Sigmoid colon (tissue), 6 donors: ENCODE measurements at regions not wholly inside any gene's neighbourhood (a gene's known extent, or its start where the extent isn't known, plus 50 kb on each side); places are given as distances from the start of the nearest gene placed in this dataset.
"Not testable (repeated sequence)": the region's sequence is repeated elsewhere in the genome, so short reads cannot be mapped to it uniquely, and the experiment has no call there.

Experiments
- DNase-seq: peaks from one replicate; pipeline ENCODE4 v3.0.0-alpha.2; 2019
- H3K27ac ChIP-seq, 4 donors: fragments of 200-600 bp; sonication (generic); one replicate each; pipeline ENCODE4 v1.5.1; 2016 to 2019; ENCODE audit warnings: mild to moderate bottlenecking in 1 of 4
- H3K27me3 ChIP-seq, 3 donors: fragments of 200-600 bp; sonication (generic); one replicate each; pipeline ENCODE4 v1.5.1; 2019; ENCODE audit warnings: mild to moderate bottlenecking in 1 of 3
- H3K36me3 ChIP-seq, 4 donors: fragments of 200-600 bp; sonication (generic); one replicate each; pipeline ENCODE4 v1.5.1; 2016 to 2019
- H3K4me1 ChIP-seq, 4 donors: fragments of 200-600 bp; sonication (generic); one replicate each; pipeline ENCODE4 v1.5.1; 2017 to 2019
- H3K4me3 ChIP-seq, 4 donors: fragments of 200-600 bp; sonication (generic); one replicate each; pipeline ENCODE4 v1.5.1; 2017 to 2019; ENCODE audit warnings: mild to moderate bottlenecking in 2 of 4, moderate library complexity in 1 of 4
- H3K9me3 ChIP-seq, 4 donors: fragments of 200-600 bp in 3 of 4; sonication (generic) in 3 of 4; one replicate each; pipeline versions ENCODE4 v1.5.1 to v1.6.1; 2013 to 2019
- EP300 ChIP-seq, 4 donors: sonication (generic); formaldehyde crosslinking; IDR thresholded peaks; one replicate each; pipeline ENCODE4 v1.6.1; 2017; ENCODE audit warnings: antibody characterized with exemption in 4 of 4
- POLR2A ChIP-seq, 2 donors: fragments of 450-650 bp; IDR thresholded peaks; one replicate each; pipeline ENCODE4 v1.6.1; 2016; ENCODE audit warnings: antibody characterized with exemption in 2 of 2, mild to moderate bottlenecking in 2 of 2, moderate library complexity in 2 of 2
- POLR2AphosphoS5 ChIP-seq, 4 donors: sonication (generic); formaldehyde crosslinking; IDR thresholded peaks; one replicate each; pipeline ENCODE4 v1.6.1; 2017; ENCODE audit warnings: antibody characterized with exemption in 4 of 4
- WGBS, 2 donors: extraction: QIAGEN DNeasy Blood & Tissue Kit; methylation state at CpG; one replicate each; pipeline ENCODE4 v1.1.7; 2013; 5-methylcytosine and 5-hydroxymethylcytosine counted together
- intact Hi-C: fragments of 100-400 bp; cut with DNase I; formaldehyde crosslinking; loops from one replicate; pipeline ENCODE4 v1.15.1; 2023
- TF ChIP-seq, protein P1 (sequence below), 4 experiments: fragments of 450-650 bp in 3 of 4; fragments of 200-600 bp in 1 of 4; IDR thresholded peaks; one replicate each; pipeline ENCODE4 v1.5.1; 2016 to 2019; ENCODE audit warnings: antibody characterized with exemption in 4 of 4, mild to moderate bottlenecking in 3 of 4, moderate library complexity in 2 of 4
- donor health status: healthy with polysubstance abuse.
- donor health status: healthy.

DNA sequence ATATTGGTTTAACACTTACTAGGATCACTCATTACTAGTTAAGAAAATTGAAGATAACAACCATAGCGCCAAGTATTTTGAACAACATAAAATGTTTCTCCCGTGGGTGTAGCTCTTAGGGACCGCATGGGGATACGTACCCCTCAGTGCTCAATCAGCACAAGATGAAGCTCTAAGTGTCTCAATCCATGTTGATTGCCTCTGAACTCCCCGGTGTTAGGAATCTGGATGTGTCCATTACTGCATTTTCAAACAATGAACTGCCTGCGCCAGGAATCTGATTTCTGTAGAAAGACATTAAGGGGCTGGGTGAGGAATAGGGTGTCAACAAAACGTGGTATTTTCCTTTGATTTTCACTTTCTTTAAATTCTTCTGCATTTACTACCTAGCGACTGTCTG is 100.2 kb downstream of the LMO4 start:
- H3K9me3 ChIP-seq: no peaks in the 10 kb centered on the region
- TF ChIP-seq POLR2A (IDR thresholded peaks at IDR 0.05) (no peak), POLR2AphosphoS5 (IDR thresholded peaks at IDR 0.05) (no peak), EP300 (IDR thresholded peaks at IDR 0.05) (no peak)
- TF ChIP-seq, protein P1, sequence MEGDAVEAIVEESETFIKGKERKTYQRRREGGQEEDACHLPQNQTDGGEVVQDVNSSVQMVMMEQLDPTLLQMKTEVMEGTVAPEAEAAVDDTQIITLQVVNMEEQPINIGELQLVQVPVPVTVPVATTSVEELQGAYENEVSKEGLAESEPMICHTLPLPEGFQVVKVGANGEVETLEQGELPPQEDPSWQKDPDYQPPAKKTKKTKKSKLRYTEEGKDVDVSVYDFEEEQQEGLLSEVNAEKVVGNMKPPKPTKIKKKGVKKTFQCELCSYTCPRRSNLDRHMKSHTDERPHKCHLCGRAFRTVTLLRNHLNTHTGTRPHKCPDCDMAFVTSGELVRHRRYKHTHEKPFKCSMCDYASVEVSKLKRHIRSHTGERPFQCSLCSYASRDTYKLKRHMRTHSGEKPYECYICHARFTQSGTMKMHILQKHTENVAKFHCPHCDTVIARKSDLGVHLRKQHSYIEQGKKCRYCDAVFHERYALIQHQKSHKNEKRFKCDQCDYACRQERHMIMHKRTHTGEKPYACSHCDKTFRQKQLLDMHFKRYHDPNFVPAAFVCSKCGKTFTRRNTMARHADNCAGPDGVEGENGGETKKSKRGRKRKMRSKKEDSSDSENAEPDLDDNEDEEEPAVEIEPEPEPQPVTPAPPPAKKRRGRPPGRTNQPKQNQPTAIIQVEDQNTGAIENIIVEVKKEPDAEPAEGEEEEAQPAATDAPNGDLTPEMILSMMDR (IDR thresholded peaks at IDR 0.05): no peak
- H3K4me3 ChIP-seq: no peak overlapping the region
- no peaks in the 10 kb centered on the region for H3K27me3 ChIP-seq
- no peaks in the 10 kb centered on the region for H3K4me1 ChIP-seq
- DNase-seq: no peak
- intact Hi-C loops: no loop called here
- 88 to 91% methylated on average over 8 of the region's 8 CpGs for WGBS, 2 donors
- no peaks in the 10 kb centered on the region for H3K36me3 ChIP-seq
- no peak overlapping the region for H3K27ac ChIP-seq

DNA sequence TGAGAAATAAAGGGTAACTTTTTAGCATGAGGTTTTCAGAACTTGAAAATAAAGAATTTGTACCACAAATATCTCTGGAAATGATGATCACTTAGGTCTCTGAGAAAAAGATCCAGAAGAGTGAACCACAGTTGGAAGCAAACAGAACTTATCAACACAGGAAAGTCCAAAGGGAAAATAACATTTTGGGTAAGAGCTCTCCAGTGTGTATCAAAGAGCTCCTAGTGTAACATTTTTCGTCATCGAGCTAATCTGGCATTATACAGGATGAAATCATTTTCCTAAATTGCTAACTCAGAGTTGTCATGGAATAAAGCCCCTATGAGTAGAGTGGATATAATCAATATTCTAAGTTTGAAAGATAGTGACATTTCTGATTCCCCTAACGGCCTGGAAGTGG is 104.0 kb downstream of the LMO4 start:
- WGBS, 2 donors: 71 to 84% methylated on average over 3 of the region's 3 CpGs
- H3K4me3 ChIP-seq: no peak overlapping the region
- H3K27me3 ChIP-seq: no peaks in the 10 kb centered on the region
- no peaks in the 10 kb centered on the region for H3K4me1 ChIP-seq
- intact Hi-C loops: no loop called here
- no peaks in the 10 kb centered on the region for H3K9me3 ChIP-seq
- TF ChIP-seq POLR2AphosphoS5 (IDR thresholded peaks at IDR 0.05): no peak
- TF ChIP-seq EP300 (IDR thresholded peaks at IDR 0.05): no peak
- TF ChIP-seq, protein P1 (IDR thresholded peaks at IDR 0.05): no peak
- TF ChIP-seq POLR2A (IDR thresholded peaks at IDR 0.05): no peak
- no peaks in the 10 kb centered on the region for H3K36me3 ChIP-seq
- no peak for DNase-seq
- no peak overlapping the region for H3K27ac ChIP-seq

DNA sequence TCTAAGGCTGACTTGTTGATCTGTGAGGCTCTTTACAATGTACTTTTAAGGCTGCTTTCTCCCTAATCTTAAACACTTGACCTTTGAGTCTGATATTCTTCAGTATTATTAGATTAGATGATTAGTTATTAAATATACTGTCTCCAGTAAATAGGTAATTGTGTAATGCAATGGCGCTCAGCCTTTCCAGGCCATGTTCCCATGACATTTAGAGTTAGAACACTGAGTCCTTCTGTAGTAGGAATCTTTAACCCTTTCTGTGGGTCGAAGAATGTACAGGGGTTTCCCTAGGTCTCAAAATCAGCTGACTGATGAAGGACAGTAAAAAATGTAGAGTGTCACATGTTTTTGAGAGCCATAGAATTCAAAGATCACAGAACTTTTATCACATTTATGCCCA is 104.4 kb downstream of the LMO4 start:
- H3K27ac ChIP-seq, H3K4me3 ChIP-seq, H3K27me3 ChIP-seq, H3K9me3 ChIP-seq, H3K4me1 ChIP-seq, DNase-seq, intact Hi-C loops, H3K36me3 ChIP-seq: not testable (repeated sequence)
- WGBS, 2 donors: 76 to 93% methylated on average over 2 of the region's 2 CpGs

DNA sequence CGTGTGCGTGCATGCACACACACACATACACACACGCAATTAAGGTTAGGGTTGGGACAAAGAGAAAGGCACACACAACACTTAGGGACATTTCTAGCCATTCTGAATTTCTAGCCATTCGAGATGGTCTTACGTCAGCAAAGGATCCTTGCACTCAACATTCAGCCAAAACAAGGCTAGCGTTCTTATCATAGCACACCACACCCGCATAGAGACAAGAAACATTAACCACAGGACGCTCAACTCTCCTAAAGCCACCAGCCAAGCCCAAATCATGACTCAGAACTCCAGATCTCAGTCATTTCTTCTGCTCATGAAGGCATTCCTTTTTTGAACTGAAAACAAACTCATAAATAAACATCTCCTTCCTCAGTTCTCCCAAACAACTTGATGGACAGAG is 106.8 kb downstream of the LMO4 start:
- no peak for DNase-seq
- 68 to 77% methylated on average over 8 of the region's 8 CpGs for WGBS, 2 donors
- H3K4me3 ChIP-seq: no peak overlapping the region
- no peaks in the 10 kb centered on the region for H3K9me3 ChIP-seq
- no peaks in the 10 kb centered on the region for H3K27me3 ChIP-seq
- no peak for TF ChIP-seq EP300 (IDR thresholded peaks at IDR 0.05)
- H3K36me3 ChIP-seq: no peaks in the 10 kb centered on the region
- H3K4me1 ChIP-seq: no peaks in the 10 kb centered on the region
- H3K27ac ChIP-seq: no peak overlapping the region
- intact Hi-C loops: no loop called here

DNA sequence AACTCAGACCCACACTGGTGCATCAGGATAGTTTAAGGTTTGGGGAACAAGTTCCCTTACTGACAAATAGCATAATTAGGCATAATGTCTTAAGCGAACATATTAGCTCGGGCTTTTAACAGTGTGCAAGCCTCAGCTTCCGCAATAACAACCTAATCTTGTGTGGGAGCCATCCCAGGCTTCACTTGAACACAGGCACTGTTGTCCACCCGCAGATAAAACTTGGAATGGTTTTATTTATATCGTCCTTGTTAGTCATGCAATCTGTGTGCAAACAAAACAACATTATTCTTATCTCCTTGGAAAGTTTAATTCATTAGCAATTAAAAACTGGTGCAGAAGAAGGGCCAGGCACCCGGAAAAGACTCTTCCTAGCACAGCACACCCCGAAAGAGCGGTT is 107.4 kb downstream of the LMO4 start:
- H3K27me3 ChIP-seq, H3K27ac ChIP-seq, H3K36me3 ChIP-seq, H3K4me3 ChIP-seq, H3K9me3 ChIP-seq, DNase-seq, H3K4me1 ChIP-seq, intact Hi-C loops: not testable (repeated sequence)
- 82 to 90% methylated on average over 8 of the region's 8 CpGs for WGBS, 2 donors

DNA sequence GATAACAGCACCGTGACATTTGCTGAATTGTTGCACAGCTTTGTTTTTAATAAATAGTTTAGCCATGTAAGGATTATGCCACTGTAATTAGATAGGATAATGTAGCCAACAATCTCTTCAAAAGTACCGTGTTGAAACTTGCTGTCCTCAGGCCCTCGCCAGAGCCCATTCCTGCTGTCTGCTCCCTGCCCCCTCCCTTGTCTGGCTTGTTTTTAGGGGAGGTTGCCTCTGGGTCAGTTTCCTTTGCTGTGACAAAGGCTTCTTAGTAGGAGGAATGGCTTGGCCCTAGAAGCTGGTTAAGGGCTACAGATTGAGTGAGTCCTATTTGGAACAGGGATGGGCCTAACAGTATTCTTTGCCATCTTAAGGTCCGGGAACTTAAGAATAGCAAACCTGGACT is 107.9 kb downstream of the LMO4 start:
- Histone ChIP-seq H3K4me3 (no peak overlapping the region), H3K9me3 (no peaks in the 10 kb centered on the region), H3K27me3 (no peaks in the 10 kb centered on the region), H3K27ac (no peak overlapping the region), H3K4me1 (no peaks in the 10 kb centered on the region), H3K36me3 (no peaks in the 10 kb centered on the region)
- no peak for TF ChIP-seq EP300 (IDR thresholded peaks at IDR 0.05)
- TF ChIP-seq, protein P1 (IDR thresholded peaks at IDR 0.05): no peak
- no peak for TF ChIP-seq POLR2AphosphoS5 (IDR thresholded peaks at IDR 0.05)
- no peak for TF ChIP-seq POLR2A (IDR thresholded peaks at IDR 0.05)
- intact Hi-C loops: no loop called here
- 84 to 86% methylated on average over 4 of the region's 4 CpGs for WGBS, 2 donors
- no peak for DNase-seq
